ENCODE measurements at regions not wholly inside any gene's neighbourhood (a gene's known extent, or its start where the extent isn't known, plus 50 kb on each side); places are given as distances from the start of the nearest gene placed in this dataset.

DNA sequence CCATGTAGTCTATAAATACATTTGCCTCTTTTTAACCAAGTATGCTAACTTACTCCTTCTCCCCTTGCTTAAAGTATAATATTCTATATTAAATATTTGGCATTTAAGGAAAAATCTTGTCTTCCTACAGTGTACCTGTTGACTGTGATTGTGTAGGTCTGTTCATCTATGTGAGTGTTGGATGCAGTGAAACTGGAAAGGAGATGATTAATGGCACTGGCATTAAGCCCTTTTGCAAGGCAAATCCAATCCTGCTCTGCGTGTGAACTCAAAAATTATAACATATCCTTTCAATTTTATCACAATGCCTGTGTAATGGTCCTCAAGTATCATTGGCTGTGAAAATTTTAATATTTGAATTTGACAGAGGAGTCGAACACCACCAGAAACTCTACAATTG is 565.0 kb downstream of the KCNT2 start:
- TF ChIP-seq POLR2A (IDR thresholded peaks at IDR 0.05) (no peak), CTCF (IDR thresholded peaks at IDR 0.05) (no peak), POLR2AphosphoS5 (IDR thresholded peaks at IDR 0.05) (no peak), EP300 (IDR thresholded peaks at IDR 0.05) (no peak)
